Activated CD8-positive, alpha-beta T cell treated with anti-CD3 and anti-CD28 coated beads for 36 hours (primary cell): ENCODE measurements at regions not wholly inside any gene's neighbourhood (a gene's known extent, or its start where the extent isn't known, plus 50 kb on each side); places are given as distances from the start of the nearest gene placed in this dataset.
A peak's percentile ranks its signal among the peaks of the same experiment; 100 is the strongest.

ENCODE experiments used
- ATAC-seq: fragments of 200-7000 bp; cut with Tn5 transposase; one replicate; pipeline ENCODE4 v1.10.0; 2021; ENCODE audit warnings: mild to moderate bottlenecking, moderate library complexity
- CTCF ChIA-PET: fragments of 350-600 bp; sonication (Branson Sonifier 250); formaldehyde crosslinking; loops from one replicate; lab custom pipeline; 2021; ENCODE audit warnings: antibody characterized with exemption; lab: Charles Lee
- POLR2A ChIA-PET: fragments of 350-600 bp; sonication (Branson Sonifier 250); formaldehyde crosslinking; loops from one replicate; lab custom pipeline; 2021; ENCODE audit warnings: antibody characterized with exemption; lab: Charles Lee
- DNase-seq: peaks from one replicate; pipeline ENCODE4 v3.0.0-alpha.2; 2020
- H3K27ac Mint-ChIP-seq: one replicate; pipeline ENCODE4 v1.8.0; 2021; ENCODE audit warnings: mild to moderate bottlenecking, mixed read lengths
- H3K27me3 Mint-ChIP-seq: one replicate; pipeline ENCODE4 v1.8.0; 2021; ENCODE audit warnings: mixed read lengths
- H3K36me3 Mint-ChIP-seq: one replicate; pipeline ENCODE4 v1.8.0; 2021; ENCODE audit warnings: low read depth, mixed read lengths
- H3K4me1 Mint-ChIP-seq: one replicate; pipeline ENCODE4 v1.8.0; 2021; ENCODE audit warnings: low read depth, mixed read lengths
- H3K4me3 Mint-ChIP-seq: one replicate; pipeline ENCODE4 v1.8.0; 2021; ENCODE audit warnings: mild to moderate bottlenecking, moderate library complexity, mixed read lengths
- H3K9me3 Mint-ChIP-seq: one replicate; pipeline ENCODE4 v1.8.0; 2021; ENCODE audit warnings: mixed read lengths
- CTCF ChIP-seq: fragments of 200-600 bp; IDR thresholded peaks from one replicate; pipeline ENCODE4 v1.8.0; 2022; ENCODE audit warnings: antibody characterized with exemption, mild to moderate bottlenecking
- intact Hi-C: fragments of 100-400 bp; cut with micrococcal nuclease; formaldehyde crosslinking; loops from one replicate; pipeline ENCODE4 v1.10.0; 2022

GRCh38 chr11:103680826-103681225 lies 355.6 kb upstream of the DDI1 start:
- CTCF ChIA-PET, result no interaction called here
- ATAC-seq (no peak), DNase-seq (no peak)
- Mint-ChIP-seq H3K36me3 (no peaks in the 10 kb centered on the region), H3K9me3 (no peaks in the 10 kb centered on the region), H3K27ac (no peak overlapping the region), H3K4me3 (no peak overlapping the region), H3K27me3 (peaks cover 5% of the 10 kb centered on the region), H3K4me1 (peaks cover 2% of the 10 kb centered on the region)
- no peak for TF ChIP-seq CTCF
- intact Hi-C loops, result no loop called here
- POLR2A ChIA-PET, result no interaction called here

- ChIA-PET CTCF (interaction anchor here (0.6 to 2.2 kb wide), 11 partner anchors 12 to 1895 kb away, joined by 3 to 16 read pairs (median 3); partner anchors contain the start of gene PDGFD), POLR2A (no interaction called here)
- peaks cover 5% of the 10 kb centered on the region for H3K27me3 Mint-ChIP-seq
- H3K9me3 Mint-ChIP-seq, result no peaks in the 10 kb centered on the region
- intact Hi-C loops, result no loop called here
- no peak for DNase-seq
- TF ChIP-seq CTCF, result no peak
- no peaks in the 10 kb centered on the region for H3K36me3 Mint-ChIP-seq
- H3K4me1 Mint-ChIP-seq, result peaks cover 2% of the 10 kb centered on the region
- no peak overlapping the region for H3K27ac Mint-ChIP-seq
- no peak overlapping the region for H3K4me3 Mint-ChIP-seq
- no peak for ATAC-seq
Measured at GRCh38 chr11:103681855-103682254, 354.6 kb upstream of the DDI1 start.

GRCh38 chr11:103682318-103683184 lies 353.9 kb upstream of the DDI1 start:
- Mint-ChIP-seq H3K27ac (no peak overlapping the region), H3K36me3 (no peaks in the 10 kb centered on the region), H3K9me3 (no peaks in the 10 kb centered on the region), H3K4me3 (no peak overlapping the region), H3K27me3 (peaks cover 5% of the 10 kb centered on the region), H3K4me1 (peaks cover 2% of the 10 kb centered on the region)
- intact Hi-C loops, result no loop called here
- ATAC-seq (peak; percentile 84), DNase-seq (peak; percentile 39)
- TF ChIP-seq CTCF, result peak; percentile 66
- POLR2A ChIA-PET, result no interaction called here
- CTCF ChIA-PET, result interaction anchor here (0.6 to 2.2 kb wide), 16 partner anchors 9 to 1894 kb away, joined by 3 to 16 read pairs (median 3); partner anchors contain the start of gene PDGFD

- ChIA-PET POLR2A (no interaction called here), CTCF (interaction anchor here (1.2 to 1.8 kb wide), 2 partner anchors 12 to 481 kb away, joined by 3 to 8 read pairs; partner anchors contain the start of gene PDGFD)
- no peak for ATAC-seq
- no peak overlapping the region for H3K27ac Mint-ChIP-seq
- peaks cover 2% of the 10 kb centered on the region for H3K4me1 Mint-ChIP-seq
- no peak for TF ChIP-seq CTCF
- intact Hi-C loops, result no loop called here
- H3K27me3 Mint-ChIP-seq, result peaks cover 5% of the 10 kb centered on the region
- no peak overlapping the region for H3K4me3 Mint-ChIP-seq
- no peaks in the 10 kb centered on the region for H3K36me3 Mint-ChIP-seq
- no peak for DNase-seq
- H3K9me3 Mint-ChIP-seq, result no peaks in the 10 kb centered on the region
Measured at GRCh38 chr11:103683576-103683975, 352.9 kb upstream of the DDI1 start.

GRCh38 chr11:103688924-103689323 lies 347.5 kb upstream of the DDI1 start:
- Mint-ChIP-seq H3K27ac (no peak overlapping the region), H3K36me3 (no peaks in the 10 kb centered on the region), H3K27me3 (peaks cover 2% of the 10 kb centered on the region), H3K4me1 (no peaks in the 10 kb centered on the region), H3K9me3 (no peaks in the 10 kb centered on the region), H3K4me3 (no peak overlapping the region)
- intact Hi-C loops, result no loop called here
- no peak for ATAC-seq
- ChIA-PET POLR2A (no interaction called here), CTCF (no interaction called here)
- no peak for TF ChIP-seq CTCF
- no peak for DNase-seq
